HEK293T (cell line): ENCODE measurements at regions not wholly inside any gene's neighbourhood (a gene's known extent, or its start where the extent isn't known, plus 50 kb on each side); places are given as distances from the start of the nearest gene placed in this dataset.

Experiments
- ARNT ChIP-seq: fragments of 450-650 bp; IDR thresholded peaks from 2 replicates; pipeline ENCODE4 v1.6.1; 2017; ENCODE audit warnings: mild to moderate bottlenecking
- BHLHE40 ChIP-seq: fragments of 450-650 bp; IDR thresholded peaks from 2 replicates; pipeline ENCODE4 v1.6.1; 2016; ENCODE audit warnings: mild to moderate bottlenecking, moderate library complexity, borderline replicate concordance
- CTBP1 ChIP-seq: fragments of 450-650 bp; IDR thresholded peaks from 2 replicates; pipeline ENCODE4 v1.6.1; 2016; ENCODE audit warnings: borderline replicate concordance
- ELF4 ChIP-seq: fragments of 450-650 bp; IDR thresholded peaks from 2 replicates; pipeline ENCODE4 v1.6.1; 2017; ENCODE audit warnings: antibody characterized with exemption
- FOXA1 ChIP-seq: fragments of 450-650 bp; IDR thresholded peaks from 2 replicates; pipeline ENCODE4 v1.6.1; 2016; ENCODE audit warnings: mild to moderate bottlenecking
- FOXK2 ChIP-seq: fragments of 450-650 bp; IDR thresholded peaks from 2 replicates; pipeline ENCODE4 v1.6.1; 2016; ENCODE audit warnings: mild to moderate bottlenecking
- FOXM1 ChIP-seq: fragments of 450-650 bp; IDR thresholded peaks from 2 replicates; pipeline ENCODE4 v1.6.1; 2017; ENCODE audit warnings: mild to moderate bottlenecking, borderline replicate concordance
- HDGF ChIP-seq: fragments of 450-650 bp; IDR thresholded peaks from 2 replicates; pipeline ENCODE4 v1.6.1; 2017; ENCODE audit warnings: antibody characterized with exemption, borderline replicate concordance
- LEF1 ChIP-seq: fragments of 450-650 bp; IDR thresholded peaks from 2 replicates; pipeline ENCODE4 v1.6.1; 2017; ENCODE audit warnings: mild to moderate bottlenecking, borderline replicate concordance
- NFRKB ChIP-seq: fragments of 450-650 bp; IDR thresholded peaks from 2 replicates; pipeline ENCODE4 v1.6.1; 2016; ENCODE audit warnings: mild to moderate bottlenecking, moderate library complexity
- PKNOX1 ChIP-seq: fragments of 450-650 bp; IDR thresholded peaks from 2 replicates; pipeline ENCODE4 v1.6.1; 2016
- SP1 ChIP-seq: fragments of 450-650 bp; IDR thresholded peaks from 2 replicates; pipeline ENCODE4 v1.6.1; 2017
- SUZ12 ChIP-seq: fragments of 450-650 bp; IDR thresholded peaks from 2 replicates; pipeline ENCODE4 v1.6.1; 2016; ENCODE audit warnings: mild to moderate bottlenecking
- TARDBP ChIP-seq: fragments of 450-650 bp; IDR thresholded peaks from 2 replicates; pipeline ENCODE4 v1.6.1; 2016

DNA sequence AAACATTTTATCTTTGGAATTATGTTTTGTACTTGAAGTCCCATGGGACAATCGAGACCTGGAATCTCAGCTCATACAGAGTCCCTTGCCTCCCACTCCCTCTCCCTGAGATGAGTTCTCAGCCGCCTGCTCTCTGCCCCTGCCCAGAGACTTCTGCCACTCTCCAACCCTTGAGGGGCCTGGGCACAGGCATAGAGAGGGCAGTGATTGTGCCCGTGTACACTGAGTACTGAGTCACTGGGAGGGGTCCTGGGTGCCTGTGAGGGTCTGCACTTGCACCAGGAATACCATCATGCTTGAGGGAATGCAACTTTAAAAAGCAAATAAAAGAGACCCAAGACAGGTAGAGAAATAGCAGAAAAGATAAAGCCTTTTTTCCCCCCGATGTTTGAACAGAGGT, 453.8 kb upstream of the HS3ST5 start:
- no peak for TF ChIP-seq CTBP1
- TF ChIP-seq LEF1, result no peak
- no peak for TF ChIP-seq ARNT
- TF ChIP-seq SP1, result no peak
- TF ChIP-seq FOXK2, result no peak
- TF ChIP-seq FOXA1, result no peak
- TF ChIP-seq SUZ12, result no peak
- no peak for TF ChIP-seq PKNOX1
- TF ChIP-seq HDGF, result no peak
- TF ChIP-seq TARDBP, result no peak
- TF ChIP-seq FOXM1, result no peak
- TF ChIP-seq ELF4, result no peak
- no peak for TF ChIP-seq BHLHE40
- no peak for TF ChIP-seq NFRKB
